H9 (cell line): ENCODE measurements at regions not wholly inside any gene's neighbourhood (a gene's known extent, or its start where the extent isn't known, plus 50 kb on each side); places are given as distances from the start of the nearest gene placed in this dataset.

Source experiments
- DNase-seq: peaks from one replicate; pipeline ENCODE4 v3.0.0-alpha.2; 2017
- H2AFZ ChIP-seq: one replicate; pipeline ENCODE4 v1.6.1; 2013; ENCODE audit warnings: mild to moderate bottlenecking, low read length, control low read depth, moderate library complexity
- H2AK5ac ChIP-seq: 2 replicates; pipeline ENCODE4 v1.6.1; 2013; ENCODE audit warnings: low read length, control low read depth, mixed read lengths; ENCODE audit not compliant: insufficient read length
- H2BK120ac ChIP-seq: one replicate; pipeline ENCODE4 v1.6.1; 2013; ENCODE audit warnings: low read depth, mild to moderate bottlenecking, low read length, control low read depth, inconsistent platforms; ENCODE audit not compliant: poor library complexity, severe bottlenecking
- H2BK12ac ChIP-seq: 2 replicates; pipeline ENCODE4 v1.6.1; 2013; ENCODE audit warnings: low read length, control low read depth, mixed read lengths, low read depth; ENCODE audit not compliant: insufficient read length
- H2BK15ac ChIP-seq: 2 replicates; pipeline ENCODE4 v1.6.1; 2013; ENCODE audit warnings: low read depth, low read length, control low read depth
- H2BK20ac ChIP-seq: one replicate; pipeline ENCODE4 v1.6.1; 2013; ENCODE audit warnings: low read depth, mild to moderate bottlenecking, low read length, control low read depth, inconsistent platforms; ENCODE audit not compliant: poor library complexity, severe bottlenecking
- H2BK5ac ChIP-seq: 2 replicates; pipeline ENCODE4 v1.6.1; 2013; ENCODE audit warnings: low read length, control low read depth, mixed read lengths; ENCODE audit not compliant: insufficient read length
- H3K14ac ChIP-seq: 2 replicates; pipeline ENCODE4 v1.6.1; 2013; ENCODE audit warnings: low read length, control low read depth; ENCODE audit not compliant: insufficient read depth
- H3K18ac ChIP-seq: 2 replicates; pipeline ENCODE4 v1.6.1; 2013; ENCODE audit warnings: low read depth, mild to moderate bottlenecking, mixed read lengths, low read length, control low read depth; ENCODE audit not compliant: insufficient read length
- H3K23ac ChIP-seq: 2 replicates; pipeline ENCODE4 v1.6.1; 2013; ENCODE audit warnings: low read length, control low read depth, mixed read lengths, low read depth; ENCODE audit not compliant: insufficient read length
- H3K23me2 ChIP-seq: 2 replicates; pipeline ENCODE4 v1.6.1; 2013; ENCODE audit warnings: low read depth, mild to moderate bottlenecking, mixed read lengths, low read length, control low read depth; ENCODE audit not compliant: insufficient read length, poor library complexity, severe bottlenecking
- H3K27ac ChIP-seq: 2 replicates; pipeline ENCODE4 v1.5.1; 2013; ENCODE audit warnings: low read length, control low read depth, mixed read lengths, low read depth; ENCODE audit not compliant: insufficient read length
- H3K27me3 ChIP-seq: 2 replicates; pipeline ENCODE4 v1.6.1; 2013; ENCODE audit warnings: low read length, control low read depth, inconsistent platforms; ENCODE audit not compliant: insufficient read depth
- H3K4ac ChIP-seq: 2 replicates; pipeline ENCODE4 v1.6.1; 2013; ENCODE audit warnings: low read depth, mild to moderate bottlenecking, control low read depth, inconsistent platforms, low read length, moderate library complexity
- H3K4me1 ChIP-seq: 2 replicates; pipeline ENCODE4 v1.6.1; 2013; ENCODE audit warnings: low read length, control low read depth, inconsistent platforms; ENCODE audit not compliant: insufficient read depth
- H3K4me2 ChIP-seq: 2 replicates; pipeline ENCODE4 v1.6.1; 2013; ENCODE audit warnings: low read length, control low read depth, mixed read lengths; ENCODE audit not compliant: insufficient read length, insufficient read depth
- H3K56ac ChIP-seq: 2 replicates; pipeline ENCODE4 v1.6.1; 2013; ENCODE audit warnings: low read depth, mild to moderate bottlenecking, mixed read lengths, low read length, control low read depth; ENCODE audit not compliant: insufficient read length
- H3K79me1 ChIP-seq: 2 replicates; pipeline ENCODE4 v1.6.1; 2013; ENCODE audit warnings: low read depth, mild to moderate bottlenecking, moderate library complexity, low read length, control low read depth, inconsistent platforms; ENCODE audit not compliant: insufficient read depth, poor library complexity, severe bottlenecking
- H3K79me2 ChIP-seq: 2 replicates; pipeline ENCODE4 v1.6.1; 2013; ENCODE audit warnings: low read length, control low read depth, inconsistent platforms; ENCODE audit not compliant: insufficient read depth
- H3K9ac ChIP-seq: 2 replicates; pipeline ENCODE4 v1.6.1; 2013; ENCODE audit warnings: low read length, control low read depth, mixed read lengths; ENCODE audit not compliant: insufficient read length; ENCODE audit errors: extremely low read depth
- H3K9me3 ChIP-seq: one replicate; pipeline ENCODE4 v1.6.1; 2013; ENCODE audit warnings: low read depth, low read length, inconsistent platforms; ENCODE audit not compliant: control insufficient read depth
- H3T11ph ChIP-seq: one replicate; pipeline ENCODE4 v1.6.1; 2013; ENCODE audit warnings: mild to moderate bottlenecking, low read length, control low read depth, inconsistent platforms
- H4K20me1 ChIP-seq: one replicate; pipeline ENCODE4 v1.6.1; 2013; ENCODE audit not compliant: control insufficient read depth, insufficient read length, insufficient read depth
- H4K5ac ChIP-seq: 2 replicates; pipeline ENCODE4 v1.6.1; 2013; ENCODE audit warnings: low read depth, mild to moderate bottlenecking, mixed read lengths, low read length, control low read depth; ENCODE audit not compliant: insufficient read length
- H4K8ac ChIP-seq: replicated peaks from 2 replicates; pipeline ENCODE4 v1.6.1; 2013; ENCODE audit warnings: low read length, control low read depth, mixed read lengths, low read depth; ENCODE audit not compliant: insufficient read length
- H4K91ac ChIP-seq: 2 replicates; pipeline ENCODE4 v1.6.1; 2013; ENCODE audit warnings: low read depth, mild to moderate bottlenecking, moderate library complexity, mixed read lengths, low read length, control low read depth; ENCODE audit not compliant: insufficient read length
- H3K27ac Mint-ChIP-seq, 3 experiments: 2 replicates in 2 of 3; 3 replicates in 1 of 3; pipeline ENCODE4 v1.8.0; 2020 to 2021; ENCODE audit warnings: mixed read lengths in 3 of 3, mild to moderate bottlenecking in 1 of 3, moderate library complexity in 1 of 3
- H3K27me3 Mint-ChIP-seq: 2 replicates; pipeline ENCODE4 v1.8.0; 2021; ENCODE audit warnings: low read depth, mild to moderate bottlenecking, moderate library complexity, mixed read lengths
- H3K36me3 Mint-ChIP-seq, 3 experiments: 2 replicates in 2 of 3; 3 replicates in 1 of 3; pipeline ENCODE4 v1.8.0; 2020 to 2021; ENCODE audit warnings: low read depth in 3 of 3, mixed read lengths in 3 of 3; ENCODE audit not compliant: insufficient read depth in 1 of 3
- H3K4me1 Mint-ChIP-seq, 2 experiments: 2 replicates each; pipeline ENCODE4 v1.8.0; 2020; ENCODE audit warnings: mixed read lengths in 2 of 2
- H3K4me3 Mint-ChIP-seq, 2 experiments: 2 replicates in 1 of 2; 3 replicates in 1 of 2; pipeline ENCODE4 v1.8.0; 2020 to 2021; ENCODE audit warnings: mild to moderate bottlenecking in 2 of 2, mixed read lengths in 2 of 2, moderate library complexity in 1 of 2
- H3K9me3 Mint-ChIP-seq, 2 experiments: 2 replicates in 1 of 2; 3 replicates in 1 of 2; pipeline ENCODE4 v1.8.0; 2020; ENCODE audit warnings: mild to moderate bottlenecking in 2 of 2, mixed read lengths in 2 of 2, moderate library complexity in 1 of 2
- CTCF ChIP-seq: fragments of 200-600 bp; sonication (generic); conservative IDR thresholded peaks from 3 replicates; pipeline ENCODE4 v1.8.0; 2021; ENCODE audit warnings: antibody characterized with exemption, mild to moderate bottlenecking
- WGBS: extraction: QIAGEN DNeasy Blood & Tissue Kit; methylation state at CpG from one replicate; pipeline ENCODE4 v1.1.7; 2013; ENCODE audit warnings: missing lambda C conversion rate, low lambda C conversion rate, mixed read lengths; ENCODE audit not compliant: insufficient read length; ENCODE audit errors: extremely low coverage; 5-methylcytosine and 5-hydroxymethylcytosine counted together

- Histone ChIP-seq H3K79me1 (no peaks in the 10 kb centered on the region), H3K9ac (no peak overlapping the region), H3K56ac (no peak overlapping the region), H4K8ac (no peak overlapping the region), H3K4me1 (no peaks in the 10 kb centered on the region; the same call in 1 of the 2 replicates), H2BK5ac (no peak overlapping the region), H3K9me3 (no peaks in the 10 kb centered on the region), H2BK120ac (no peak overlapping the region), H4K5ac (no peak overlapping the region), H3K23me2 (no peaks in the 10 kb centered on the region), H3K27me3 (no peaks in the 10 kb centered on the region), H4K20me1 (no peaks in the 10 kb centered on the region), H3K79me2 (no peaks in the 10 kb centered on the region), H2BK20ac (no peak overlapping the region), H4K91ac (no peak overlapping the region), H3K14ac (no peak overlapping the region), H2BK12ac (no peak overlapping the region), H2AFZ (no peak overlapping the region), H2BK15ac (no peak overlapping the region), H3K18ac (no peak overlapping the region), H2AK5ac (no peak overlapping the region), H3K4ac (no peak overlapping the region), H3T11ph (no peak overlapping the region), H3K23ac (no peak overlapping the region), H3K4me2 (no peak overlapping the region), H3K27ac (no peak overlapping the region)
- no peaks in the 10 kb centered on the region; a peak in 2 of 7 replicates for H3K36me3 Mint-ChIP-seq
- no peak overlapping the region for H3K27ac Mint-ChIP-seq
- no peaks in the 10 kb centered on the region for H3K27me3 Mint-ChIP-seq
- no peak for DNase-seq
- peaks cover 5 to 6% of the 10 kb centered on the region in 2 experiments for H3K4me1 Mint-ChIP-seq
- H3K4me3 Mint-ChIP-seq: no peak overlapping the region
- H3K9me3 Mint-ChIP-seq: 0 out of 5 replicates have a peak, but pooled peaks cover 0 to 2% of the 10 kb centered on the region in 2 experiments
- WGBS: no CpG with 5 or more reads among the region's 1 CpG
- no peak for TF ChIP-seq CTCF
Observed at GRCh38 chr7:82617156-82617555, 173.6 kb upstream of the CACNA2D1 start.
